Cortex of kidney (tissue), 1 donor: ENCODE measurements at regions not wholly inside any gene's neighbourhood (a gene's known extent, or its start where the extent isn't known, plus 50 kb on each side); places are given as distances from the start of the nearest gene placed in this dataset.

Experiments
- DNase-seq: peaks from one replicate; lab custom pipeline; 2025; lab: John Stamatoyannopoulos, UW

DNA sequence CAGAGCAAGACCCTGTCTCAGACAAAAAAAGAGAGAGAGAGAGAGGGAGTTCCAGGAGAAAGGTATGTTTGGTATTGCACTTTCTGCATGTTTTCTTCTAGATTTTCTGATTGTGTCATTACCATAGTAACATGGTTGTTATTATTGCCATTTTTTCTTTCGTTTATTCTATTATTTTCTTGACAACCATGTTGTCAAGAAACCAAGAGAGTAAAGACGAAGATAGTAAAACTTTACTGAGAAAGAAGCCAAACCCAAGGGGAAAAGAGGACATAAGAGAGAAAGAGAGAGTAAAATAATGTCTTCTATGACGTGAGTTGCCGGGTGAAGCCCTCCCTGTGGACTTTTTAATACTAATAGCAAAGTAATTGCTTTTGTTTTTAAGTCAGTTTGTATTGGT is 1186.0 kb upstream of the SEL1L start:
- DNase-seq: no peak

DNA sequence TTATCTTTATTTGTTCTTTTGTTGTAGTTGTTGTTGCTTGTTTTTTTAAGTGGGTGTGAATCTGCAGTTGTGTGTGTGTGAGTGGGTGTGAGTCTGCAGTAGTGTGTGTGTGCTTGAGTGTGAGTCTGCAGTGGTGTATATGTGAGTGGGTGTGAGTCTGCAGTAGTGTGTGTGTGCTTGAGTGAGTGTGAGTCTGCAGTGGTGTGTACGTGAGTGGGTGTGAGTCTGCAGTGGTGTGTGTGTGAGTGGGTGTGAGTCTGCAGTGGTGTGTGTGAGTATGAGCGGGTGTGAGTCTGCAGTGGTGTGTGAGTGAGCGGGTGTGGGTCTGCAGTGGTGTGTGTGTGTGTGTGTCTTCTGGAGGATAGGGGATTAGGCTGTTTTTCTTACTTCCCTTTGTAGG is 1186.8 kb upstream of the SEL1L start:
- DNase-seq: no peak

- no peak for DNase-seq
These were observed 1187.3 kb upstream of the SEL1L start for GRCh38 chr14:82720946-82721345.

DNA sequence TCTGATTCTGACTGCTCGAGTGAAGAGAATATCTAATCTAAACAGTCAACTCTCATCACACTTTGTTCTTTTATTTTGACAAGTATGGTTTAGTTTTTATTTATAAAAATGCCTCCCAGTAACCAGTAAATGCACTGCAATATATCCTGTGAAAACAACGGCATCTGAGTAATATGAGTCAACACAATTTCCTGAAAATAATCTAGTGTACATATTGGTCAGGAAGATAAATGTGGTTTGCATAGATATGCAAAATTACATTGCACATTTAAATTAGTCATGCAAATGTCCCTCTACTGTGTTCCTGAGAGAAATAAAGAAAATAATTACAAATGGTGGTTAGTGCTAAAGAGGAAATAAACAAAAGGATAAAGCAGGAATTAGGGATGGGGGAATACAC is 1190.7 kb upstream of the SEL1L start:
- no peak for DNase-seq

- DNase-seq: no peak
These were observed 1191.6 kb upstream of the SEL1L start for GRCh38 chr14:82725213-82725612.

DNA sequence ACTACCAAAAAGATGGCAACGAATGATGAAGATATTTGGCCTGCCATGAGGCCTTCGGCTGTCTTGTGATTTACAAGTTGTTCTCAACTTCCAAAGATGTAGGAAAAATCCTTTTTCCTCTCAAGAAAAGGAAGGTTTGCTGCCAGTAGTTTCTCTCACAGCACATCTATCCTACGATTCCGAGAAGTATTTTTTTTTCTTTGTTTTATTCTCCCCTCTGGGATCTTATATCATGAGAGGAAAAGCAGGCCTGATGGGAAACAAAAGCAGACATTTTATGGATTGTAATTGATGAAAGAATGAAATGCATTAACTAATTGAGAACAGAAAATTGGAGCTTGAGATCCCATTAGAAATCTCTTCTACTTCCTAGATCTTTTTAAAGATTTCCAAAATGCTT is 1197.9 kb upstream of the SEL1L start:
- DNase-seq: no peak

DNA sequence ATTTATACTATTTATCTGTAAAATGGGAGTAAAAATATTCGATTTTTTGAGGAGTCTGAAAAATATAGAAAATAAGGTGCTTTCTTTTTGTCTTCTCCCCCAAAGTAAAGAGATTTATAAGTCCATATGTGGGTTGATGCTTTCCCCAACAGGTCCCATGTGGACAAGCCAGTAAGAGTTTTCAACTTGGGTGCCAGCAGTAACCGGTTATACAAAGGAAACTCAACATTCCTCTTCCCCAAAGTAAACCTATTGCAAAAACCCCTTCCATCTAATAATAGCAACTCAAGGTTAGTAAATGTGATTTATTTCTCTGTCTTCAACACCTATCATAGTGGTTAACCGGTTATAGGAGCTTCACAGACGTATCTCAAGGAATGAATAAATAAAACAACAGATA is 1206.9 kb upstream of the SEL1L start:
- DNase-seq: no peak

- no peak for DNase-seq
These were observed 1221.8 kb upstream of the SEL1L start for GRCh38 chr14:82755476-82755875.

DNA sequence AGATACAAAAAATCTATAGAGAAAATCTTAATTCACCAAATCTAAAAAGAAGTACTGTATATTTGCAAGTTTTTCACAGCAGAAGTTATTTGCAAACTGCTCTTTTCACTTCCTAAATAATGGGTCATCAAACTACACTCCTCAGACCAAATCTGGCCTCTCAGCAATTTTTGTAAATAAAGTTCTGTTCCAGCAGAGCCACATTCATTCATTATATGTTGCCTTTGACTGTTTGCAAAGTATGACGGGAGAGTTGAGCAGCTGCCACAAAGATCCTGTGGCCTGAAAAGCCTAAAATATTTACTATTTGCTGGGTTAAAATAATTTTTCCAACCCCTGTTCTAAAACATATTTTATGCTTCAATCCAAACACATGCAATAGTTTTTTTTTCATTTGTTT is 1222.3 kb upstream of the SEL1L start:
- no peak for DNase-seq

DNA sequence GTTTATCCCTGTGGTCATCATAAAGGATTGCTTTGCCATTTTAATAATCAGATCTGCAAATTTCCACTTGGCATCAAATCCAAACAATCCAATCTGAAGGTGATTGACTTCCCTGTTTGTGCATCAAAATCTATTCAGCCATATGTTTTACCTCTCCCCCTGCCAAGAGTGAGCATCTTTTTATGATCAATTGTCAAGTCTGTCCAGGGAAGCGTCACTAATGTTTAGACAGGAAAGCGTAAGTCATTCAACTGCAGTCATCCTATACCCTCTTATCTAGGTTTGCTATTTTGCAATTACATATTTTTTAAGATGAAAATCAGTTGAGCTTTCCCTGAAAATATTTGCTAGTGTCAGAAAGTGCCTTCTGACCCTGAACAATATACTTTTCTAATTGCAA is 1224.1 kb upstream of the SEL1L start:
- DNase-seq: no peak

- DNase-seq: no peak
These were observed 1226.0 kb upstream of the SEL1L start for GRCh38 chr14:82759656-82760055.

GRCh38 chr14:82766123-82766522 is 1232.5 kb upstream of the SEL1L start:
- DNase-seq: no peak

- DNase-seq: no peak
These were observed 1233.3 kb upstream of the SEL1L start for GRCh38 chr14:82766996-82767395.

- no peak for DNase-seq
These were observed 1243.3 kb upstream of the SEL1L start for GRCh38 chr14:82776958-82777357.

DNA sequence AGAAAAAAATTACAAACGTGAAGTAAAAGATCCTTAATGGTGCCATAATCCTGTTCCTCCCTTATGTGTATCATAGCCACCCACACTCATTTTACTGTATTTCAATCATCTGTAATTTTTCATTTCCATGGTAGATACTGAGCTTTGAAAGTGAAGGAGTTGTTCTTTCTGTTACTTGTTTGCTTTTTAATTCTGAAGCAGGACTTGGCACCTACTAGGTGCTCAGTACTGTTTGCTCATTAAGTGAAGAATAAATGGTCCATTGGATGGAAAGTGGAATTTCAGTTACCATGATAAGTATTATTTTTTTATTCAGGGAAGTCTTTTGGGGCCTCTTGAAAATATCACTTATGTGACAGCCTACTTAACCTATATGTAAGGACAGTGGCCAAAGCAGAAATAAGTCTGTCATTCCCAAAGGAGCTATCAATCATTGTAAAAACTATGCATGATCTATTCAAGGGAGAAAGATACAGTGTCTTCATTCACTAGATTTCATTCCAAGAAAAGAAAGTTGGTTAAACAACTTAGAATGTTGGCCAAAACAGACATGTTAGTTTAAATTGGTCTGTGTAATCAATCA is 1244.4 kb upstream of the SEL1L start:
- DNase-seq: no peak

GRCh38 chr14:82778601-82779000 is 1244.9 kb upstream of the SEL1L start:
- DNase-seq: no peak

DNA sequence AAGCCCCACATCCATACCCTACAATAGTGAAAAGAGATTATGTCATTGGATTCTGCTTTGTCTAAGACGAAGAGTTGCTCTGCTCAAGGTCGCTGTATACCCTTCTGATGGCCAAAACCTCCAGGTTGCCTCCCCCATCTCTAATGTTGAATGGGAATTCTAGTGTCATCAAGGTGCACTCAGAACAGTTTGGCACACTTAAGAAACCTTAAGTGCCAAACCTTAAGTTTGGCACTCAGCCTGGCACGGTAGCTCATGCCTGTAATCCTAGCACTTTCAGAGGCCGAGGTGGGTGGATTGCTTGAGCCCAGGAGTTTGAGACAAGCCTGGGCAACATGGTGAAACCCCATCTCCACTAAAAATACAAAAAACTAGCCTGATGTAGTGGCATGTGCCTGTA is 1245.6 kb upstream of the SEL1L start:
- DNase-seq: no peak

GRCh38 chr14:82785756-82786482 is 1252.3 kb upstream of the SEL1L start:
- no peak for DNase-seq

- no peak for DNase-seq
These were observed 1252.8 kb upstream of the SEL1L start for GRCh38 chr14:82786483-82786880.

DNA sequence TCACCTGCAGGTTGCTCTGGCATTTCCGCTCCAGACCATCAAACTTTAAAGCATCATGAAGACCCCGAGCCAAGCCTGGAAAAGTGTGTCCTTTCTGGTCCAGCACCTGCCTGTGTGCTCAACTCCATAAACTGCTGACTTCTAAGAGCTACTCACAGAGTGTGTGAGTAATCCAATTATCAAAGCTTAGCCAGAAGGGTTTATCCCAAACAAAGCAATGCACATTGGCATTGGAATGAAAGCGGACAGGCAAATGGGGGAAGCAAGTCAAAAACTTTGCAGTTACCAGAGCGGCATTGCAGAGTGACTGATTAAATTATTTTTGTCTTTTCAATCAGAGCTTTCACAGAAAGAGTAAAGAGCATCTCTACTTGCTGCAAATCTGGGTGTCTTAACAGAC is 1262.4 kb upstream of the SEL1L start:
- no peak for DNase-seq

GRCh38 chr14:82798276-82798675 is 1264.6 kb upstream of the SEL1L start:
- DNase-seq: no peak

GRCh38 chr14:82805892-82806825 is 1272.5 kb upstream of the SEL1L start:
- no peak for DNase-seq

- no peak for DNase-seq
These were observed 1277.6 kb upstream of the SEL1L start for GRCh38 chr14:82811246-82811645.
